ENCODE measurements at regions not wholly inside any gene's neighbourhood (a gene's known extent, or its start where the extent isn't known, plus 50 kb on each side); places are given as distances from the start of the nearest gene placed in this dataset.

DNA sequence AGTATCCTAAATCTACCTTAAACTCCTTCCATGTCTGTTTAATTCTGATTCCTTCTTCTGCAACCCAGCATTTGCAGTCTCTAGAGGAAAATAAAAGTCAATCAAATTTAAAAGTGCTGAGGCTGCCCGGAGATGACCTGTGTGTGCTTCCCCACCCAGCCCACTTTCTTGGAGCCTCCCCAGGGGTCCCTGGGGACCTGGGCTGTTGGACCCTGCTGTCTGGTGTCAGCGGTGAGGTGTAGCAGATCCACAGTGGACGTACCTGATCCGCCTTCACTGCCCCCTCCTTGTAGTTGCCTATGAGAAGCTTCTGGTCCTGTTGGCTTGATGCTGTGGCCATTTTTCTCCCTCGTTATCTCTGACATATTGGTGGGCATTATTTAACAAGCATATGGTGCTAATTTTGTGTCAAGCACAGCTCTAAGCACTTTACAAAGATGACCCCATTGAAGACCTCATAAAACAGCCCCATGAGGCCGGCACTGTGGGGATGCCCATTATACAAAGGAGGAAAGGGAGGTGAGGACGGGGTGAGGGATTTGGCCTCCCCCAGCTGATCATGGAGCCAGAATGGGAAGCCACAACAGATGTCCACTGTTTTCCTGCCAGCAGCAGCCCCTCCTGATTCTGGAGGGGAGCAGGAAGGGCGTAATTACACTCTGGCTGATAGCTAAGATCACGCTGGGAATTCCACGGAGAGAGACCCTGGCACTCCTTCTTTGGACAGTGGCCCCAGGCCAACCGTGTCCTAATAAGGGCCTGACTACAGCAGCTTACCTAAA is 628.2 kb downstream of the CDH26 start (continued):
- no peak for TF ChIP-seq ZBTB33 (IDR thresholded peaks at IDR 0.05; ENCODE audit: borderline replicate concordance, low read depth)
- TF ChIP-seq MAX (IDR thresholded peaks at IDR 0.05; ENCODE audit: low read depth) = no peak
- TF ChIP-seq TCF12 (IDR thresholded peaks at IDR 0.05) = no peak

GRCh38 chr20:60587986-60588385 is 629.8 kb downstream of the CDH26 start:
- 15% methylated on average over 4 of the region's 4 CpGs for WGBS (ENCODE audit: low lambda C conversion rate)

More at GRCh38 chr20:60587986-60588385, 629.8 kb downstream of the CDH26 start:
- Histone ChIP-seq H3F3A (replicated peaks; ENCODE audit: insufficient read depth) (no peaks in the 10 kb centered on the region), H3K4me2 (no peak overlapping the region), H3K9me3 (no peaks in the 10 kb centered on the region), H2AFZ (ENCODE audit: low read depth) (no peak overlapping the region), H3K9me2 (no peaks in the 10 kb centered on the region), H3K27ac (ENCODE audit: low read depth in 2 of 2, low read length in 1 of 2) (no peak overlapping the region), H3K27me3 (ENCODE audit: insufficient read depth) (no peaks in the 10 kb centered on the region), H3K9ac (no peak overlapping the region), H3K79me2 (ENCODE audit: insufficient read depth) (no peaks in the 10 kb centered on the region), H3K4me1 (ENCODE audit: control insufficient read depth in 1 of 2, insufficient read depth in 2 of 2, low read depth in 1 of 2, low read length in 1 of 2) (peaks cover 0 to 6% of the 10 kb centered on the region in 2 experiments; a peak in 1 of 4 replicates), H3K4me3 (ENCODE audit: low read depth in 2 of 2, low read length in 1 of 2) (no peak overlapping the region), H4K20me1 (ENCODE audit: insufficient read depth) (no peaks in the 10 kb centered on the region), H3K36me3 (replicated peaks in 1 of 2; ENCODE audit: control insufficient read depth in 1 of 2, insufficient read depth in 2 of 2, low read length in 1 of 2) (no peaks in the 10 kb centered on the region)
- POLR2A ChIA-PET = no interaction called here
- CTCF ChIA-PET = interaction anchor here (2.0 kb wide), 1 partner anchor 14 kb away, joined by 6 read pairs; no protein-coding TSS in a partner anchor
- TF ChIP-seq RXRA (IDR thresholded peaks at IDR 0.05; ENCODE audit: borderline replicate concordance, low read depth) = no peak
- no peak for TF ChIP-seq SMC3 (IDR thresholded peaks at IDR 0.05; ENCODE audit: low read depth, low read length)
- TF ChIP-seq MXI1 (IDR thresholded peaks at IDR 0.05; ENCODE audit: low read depth, low read length) = no peak
- no peak for TF ChIP-seq JUND (IDR thresholded peaks at IDR 0.05)
- TF ChIP-seq MAX (IDR thresholded peaks at IDR 0.05; ENCODE audit: low read depth) = no peak
- TF ChIP-seq, protein P1, sequence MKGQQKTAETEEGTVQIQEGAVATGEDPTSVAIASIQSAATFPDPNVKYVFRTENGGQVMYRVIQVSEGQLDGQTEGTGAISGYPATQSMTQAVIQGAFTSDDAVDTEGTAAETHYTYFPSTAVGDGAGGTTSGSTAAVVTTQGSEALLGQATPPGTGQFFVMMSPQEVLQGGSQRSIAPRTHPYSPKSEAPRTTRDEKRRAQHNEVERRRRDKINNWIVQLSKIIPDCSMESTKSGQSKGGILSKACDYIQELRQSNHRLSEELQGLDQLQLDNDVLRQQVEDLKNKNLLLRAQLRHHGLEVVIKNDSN (IDR thresholded peaks at IDR 0.05; ENCODE audit: borderline replicate concordance, low read depth) = no peak
- no peak for TF ChIP-seq CTCF (IDR thresholded peaks at IDR 0.05)
- TF ChIP-seq MEF2A (IDR thresholded peaks at IDR 0.05; ENCODE audit: borderline replicate concordance, low read depth) = no peak
- no peak for TF ChIP-seq NFIC (IDR thresholded peaks at IDR 0.05; ENCODE audit: borderline replicate concordance)
- no peak for TF ChIP-seq TCF12 (IDR thresholded peaks at IDR 0.05)
- TF ChIP-seq NRF1 (IDR thresholded peaks at IDR 0.05; ENCODE audit: low read depth, low read length) = no peak
- TF ChIP-seq CHD2 (IDR thresholded peaks at IDR 0.05; ENCODE audit: low read length, partially characterized antibody) = no peak
- TF ChIP-seq IRF3 (IDR thresholded peaks at IDR 0.05; ENCODE audit: low read depth, low read length) = no peak
- no peak for DNase-seq

Measured in SK-N-SH (cell line).